ENCODE measurements at regions not wholly inside any gene's neighbourhood (a gene's known extent, or its start where the extent isn't known, plus 50 kb on each side); places are given as distances from the start of the nearest gene placed in this dataset.

GRCh38 chr1:99520121-99520520, 125.8 kb upstream of the PALMD start:
- H3K4me1 ChIP-seq = no peaks in the 10 kb centered on the region
- ATAC-seq (no peak), DNase-seq (no peak)
- no peak overlapping the region for H3K27ac ChIP-seq
- intact Hi-C loops (cut with DNase I) = no loop called here
- H3K27me3 ChIP-seq = no peaks in the 10 kb centered on the region
- no peaks in the 10 kb centered on the region for H3K9me3 ChIP-seq
- TF ChIP-seq, protein P1, sequence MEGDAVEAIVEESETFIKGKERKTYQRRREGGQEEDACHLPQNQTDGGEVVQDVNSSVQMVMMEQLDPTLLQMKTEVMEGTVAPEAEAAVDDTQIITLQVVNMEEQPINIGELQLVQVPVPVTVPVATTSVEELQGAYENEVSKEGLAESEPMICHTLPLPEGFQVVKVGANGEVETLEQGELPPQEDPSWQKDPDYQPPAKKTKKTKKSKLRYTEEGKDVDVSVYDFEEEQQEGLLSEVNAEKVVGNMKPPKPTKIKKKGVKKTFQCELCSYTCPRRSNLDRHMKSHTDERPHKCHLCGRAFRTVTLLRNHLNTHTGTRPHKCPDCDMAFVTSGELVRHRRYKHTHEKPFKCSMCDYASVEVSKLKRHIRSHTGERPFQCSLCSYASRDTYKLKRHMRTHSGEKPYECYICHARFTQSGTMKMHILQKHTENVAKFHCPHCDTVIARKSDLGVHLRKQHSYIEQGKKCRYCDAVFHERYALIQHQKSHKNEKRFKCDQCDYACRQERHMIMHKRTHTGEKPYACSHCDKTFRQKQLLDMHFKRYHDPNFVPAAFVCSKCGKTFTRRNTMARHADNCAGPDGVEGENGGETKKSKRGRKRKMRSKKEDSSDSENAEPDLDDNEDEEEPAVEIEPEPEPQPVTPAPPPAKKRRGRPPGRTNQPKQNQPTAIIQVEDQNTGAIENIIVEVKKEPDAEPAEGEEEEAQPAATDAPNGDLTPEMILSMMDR (IDR thresholded peaks at IDR 0.05) = no peak
- H3K36me3 ChIP-seq = no peaks in the 10 kb centered on the region
- H3K4me3 ChIP-seq = no peak overlapping the region

GRCh38 chr1:99525331-99525730, 120.6 kb upstream of the PALMD start:
- no peaks in the 10 kb centered on the region for H3K9me3 ChIP-seq
- TF ChIP-seq, protein P1 (IDR thresholded peaks at IDR 0.05) = no peak
- DNase-seq (no peak), ATAC-seq (no peak)
- no peaks in the 10 kb centered on the region for H3K4me1 ChIP-seq
- no peak overlapping the region for H3K27ac ChIP-seq
- H3K36me3 ChIP-seq = no peaks in the 10 kb centered on the region
- no peaks in the 10 kb centered on the region for H3K27me3 ChIP-seq
- intact Hi-C loops (cut with DNase I) = no loop called here
- H3K4me3 ChIP-seq = no peak overlapping the region

DNA sequence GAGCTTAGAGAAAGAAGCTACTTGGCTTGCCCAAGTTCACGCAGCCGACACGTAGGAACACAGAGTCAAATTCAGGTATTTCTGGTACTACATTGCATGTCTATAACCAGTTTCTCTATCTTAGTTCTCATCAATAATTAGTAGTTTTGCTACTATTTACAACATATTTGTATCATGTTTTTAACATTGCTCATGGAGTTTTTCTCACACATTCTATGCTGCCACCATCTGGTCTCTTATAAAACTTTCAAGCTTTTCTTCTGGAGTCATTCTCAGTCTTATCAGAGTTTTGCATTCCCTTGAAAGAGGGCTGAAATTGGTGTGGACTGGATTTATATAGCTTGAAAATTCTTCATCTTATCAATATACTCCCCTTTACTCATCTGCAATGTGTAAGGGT, 118.8 kb upstream of the PALMD start:
- H3K27me3 ChIP-seq = no peaks in the 10 kb centered on the region
- no peak overlapping the region for H3K27ac ChIP-seq
- H3K4me1 ChIP-seq = no peaks in the 10 kb centered on the region
- ATAC-seq = peak; percentile 23
- TF ChIP-seq, protein P1 (IDR thresholded peaks at IDR 0.05) = no peak
- H3K4me3 ChIP-seq = no peak overlapping the region
- H3K9me3 ChIP-seq = no peaks in the 10 kb centered on the region
- no peaks in the 10 kb centered on the region for H3K36me3 ChIP-seq
- peak in 1 of 4 donors; percentile 10 for DNase-seq
- intact Hi-C loops (cut with DNase I) = no loop called here

- H3K9me3 ChIP-seq = no peaks in the 10 kb centered on the region
- no peaks in the 10 kb centered on the region for H3K27me3 ChIP-seq
- H3K36me3 ChIP-seq = no peaks in the 10 kb centered on the region
- no peak overlapping the region for H3K4me3 ChIP-seq
- no peak overlapping the region for H3K27ac ChIP-seq
- ATAC-seq = no peak
- TF ChIP-seq, protein P1 (IDR thresholded peaks at IDR 0.05) = no peak
- no peak for DNase-seq
- intact Hi-C loops (cut with DNase I) = no loop called here
- H3K4me1 ChIP-seq = no peaks in the 10 kb centered on the region
These were observed 118.4 kb upstream of the PALMD start for GRCh38 chr1:99527545-99527944.

- Histone ChIP-seq H3K4me1 (no peaks in the 10 kb centered on the region), H3K27ac (no peak overlapping the region), H3K9me3 (no peaks in the 10 kb centered on the region), H3K4me3 (no peak overlapping the region), H3K36me3 (no peaks in the 10 kb centered on the region), H3K27me3 (no peaks in the 10 kb centered on the region)
- ATAC-seq = no peak
- no peak for DNase-seq
- intact Hi-C loops (cut with DNase I) = no loop called here
- TF ChIP-seq, protein P1 (IDR thresholded peaks at IDR 0.05) = no peak
These were observed 116.9 kb upstream of the PALMD start for GRCh38 chr1:99529002-99529401.

Measured in left lung (tissue), 4 donors.